Kidney capillary endothelial cell (primary cell): ENCODE measurements at regions not wholly inside any gene's neighbourhood (a gene's known extent, or its start where the extent isn't known, plus 50 kb on each side); places are given as distances from the start of the nearest gene placed in this dataset.
A peak's percentile ranks its signal among the peaks of the same experiment; 100 is the strongest.
"Not testable (repeated sequence)": the region's sequence is repeated elsewhere in the genome, so short reads cannot be mapped to it uniquely, and the experiment has no call there.

Experiments
- DNase-seq: peaks from one replicate; pipeline ENCODE4 v3.0.0-alpha.2; 2018; ENCODE audit warnings: low spot score

- DNase-seq = no peak
Measured at GRCh38 chr13:84654654-84655275, 772.5 kb upstream of the SLITRK1 start.

GRCh38 chr13:84653915-84654534, 771.8 kb upstream of the SLITRK1 start:
- no peak for DNase-seq

GRCh38 chr13:84651705-84652104, 769.4 kb upstream of the SLITRK1 start:
- DNase-seq = no peak

GRCh38 chr13:84651288-84651687, 769.0 kb upstream of the SLITRK1 start:
- no peak for DNase-seq

GRCh38 chr13:84649853-84650252, 767.6 kb upstream of the SLITRK1 start:
- DNase-seq = peak; percentile 37

GRCh38 chr13:84648069-84648640, 765.9 kb upstream of the SLITRK1 start:
- no peak for DNase-seq

- DNase-seq = no peak
Measured at GRCh38 chr13:84646957-84647356, 764.7 kb upstream of the SLITRK1 start.

- DNase-seq = no peak
Measured at GRCh38 chr13:84645196-84646012, 763.1 kb upstream of the SLITRK1 start.

- no peak for DNase-seq
Measured at GRCh38 chr13:84641491-84641890, 759.2 kb upstream of the SLITRK1 start.

GRCh38 chr13:84640691-84641090, 758.4 kb upstream of the SLITRK1 start:
- DNase-seq = no peak

- no peak for DNase-seq
Measured at GRCh38 chr13:84630476-84630875, 748.2 kb upstream of the SLITRK1 start.

- DNase-seq = no peak
Measured at GRCh38 chr13:84616864-84617263, 734.6 kb upstream of the SLITRK1 start.

- no peak for DNase-seq
Measured at GRCh38 chr13:84609716-84610115, 727.4 kb upstream of the SLITRK1 start.

- no peak for DNase-seq
Measured at GRCh38 chr13:84607261-84608013, 725.2 kb upstream of the SLITRK1 start.

GRCh38 chr13:84606616-84607015, 724.3 kb upstream of the SLITRK1 start:
- no peak for DNase-seq

GRCh38 chr13:84605927-84606326, 723.7 kb upstream of the SLITRK1 start:
- no peak for DNase-seq

GRCh38 chr13:84591444-84591843, 709.2 kb upstream of the SLITRK1 start:
- DNase-seq = no peak

- no peak for DNase-seq
Measured at GRCh38 chr13:84590663-84591062, 708.4 kb upstream of the SLITRK1 start.

GRCh38 chr13:84588023-84588422, 705.7 kb upstream of the SLITRK1 start:
- no peak for DNase-seq

- not testable (repeated sequence) for DNase-seq
Measured at GRCh38 chr13:84579901-84580300, 697.6 kb upstream of the SLITRK1 start.

GRCh38 chr13:84574851-84575250, 692.6 kb upstream of the SLITRK1 start:
- DNase-seq = no peak

- no peak for DNase-seq
Measured at GRCh38 chr13:84571264-84571663, 689.0 kb upstream of the SLITRK1 start.
